SKM-1 treated with dmso at 0.1 percent for 144 hours (cell line): ENCODE measurements at regions not wholly inside any gene's neighbourhood (a gene's known extent, or its start where the extent isn't known, plus 50 kb on each side); places are given as distances from the start of the nearest gene placed in this dataset.

Experiments
- DNase-seq: peaks from one replicate; lab custom pipeline; 2025; ENCODE audit not compliant: unreplicated experiment; lab: John Stamatoyannopoulos, UW

DNA sequence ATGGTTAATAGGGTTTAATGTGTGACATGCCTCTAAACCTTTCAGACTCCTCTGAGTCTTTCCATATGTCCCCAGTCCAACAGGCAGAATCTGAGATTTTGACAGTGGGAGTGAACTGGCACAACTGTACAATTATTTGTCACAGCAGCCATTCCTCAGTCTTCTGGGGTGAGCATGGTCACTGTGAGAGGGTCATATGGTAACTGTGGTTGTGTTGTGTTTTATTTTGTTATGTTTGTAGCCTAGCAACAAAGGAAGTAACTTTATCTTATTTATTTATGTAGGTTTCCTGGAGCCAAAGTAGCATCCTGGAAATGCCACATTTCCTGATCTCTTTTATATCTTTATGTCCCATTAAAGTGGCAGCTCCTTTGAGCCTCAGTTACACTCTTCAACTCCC, 1067.9 kb downstream of the TTLL7 start:
- DNase-seq: no peak

DNA sequence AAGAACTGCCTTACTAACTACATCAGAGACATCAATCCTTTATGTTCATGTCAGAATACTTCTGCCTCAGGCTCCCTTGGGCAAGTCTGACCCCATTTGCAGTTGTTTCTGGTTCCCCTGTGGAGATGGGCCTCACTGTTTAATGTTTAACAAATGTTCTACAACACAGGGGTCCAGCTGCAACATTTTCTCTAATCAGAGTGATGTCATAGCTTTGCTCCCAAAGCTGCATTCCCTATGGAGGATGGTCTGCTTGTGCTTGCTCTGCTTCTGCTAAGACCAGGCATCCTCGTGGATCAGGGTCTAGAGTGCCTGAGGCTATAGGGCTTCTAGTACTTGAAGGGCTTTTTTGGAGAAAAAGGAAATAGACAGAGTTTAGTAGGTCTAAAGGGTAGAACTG, 1071.2 kb downstream of the TTLL7 start:
- no peak for DNase-seq

DNA sequence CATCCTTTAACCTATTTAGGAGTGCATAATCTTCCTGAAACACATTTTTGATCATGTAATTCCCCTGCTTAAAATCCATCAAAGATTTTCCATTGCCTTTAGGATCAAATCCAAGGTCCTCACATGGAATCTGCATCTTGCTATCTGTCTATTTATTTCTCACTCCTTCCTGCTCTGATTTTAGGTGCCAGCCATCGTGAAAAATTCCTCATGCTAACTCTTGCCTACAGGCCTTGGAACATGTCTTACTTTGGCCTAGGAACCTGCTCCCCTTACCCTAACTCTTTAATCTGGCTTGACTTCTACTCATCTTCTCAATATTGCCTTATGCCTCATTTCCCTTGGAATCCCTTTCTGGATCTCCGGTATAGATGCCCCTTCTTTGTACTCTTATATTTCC, 1074.3 kb downstream of the TTLL7 start:
- no peak for DNase-seq

DNA sequence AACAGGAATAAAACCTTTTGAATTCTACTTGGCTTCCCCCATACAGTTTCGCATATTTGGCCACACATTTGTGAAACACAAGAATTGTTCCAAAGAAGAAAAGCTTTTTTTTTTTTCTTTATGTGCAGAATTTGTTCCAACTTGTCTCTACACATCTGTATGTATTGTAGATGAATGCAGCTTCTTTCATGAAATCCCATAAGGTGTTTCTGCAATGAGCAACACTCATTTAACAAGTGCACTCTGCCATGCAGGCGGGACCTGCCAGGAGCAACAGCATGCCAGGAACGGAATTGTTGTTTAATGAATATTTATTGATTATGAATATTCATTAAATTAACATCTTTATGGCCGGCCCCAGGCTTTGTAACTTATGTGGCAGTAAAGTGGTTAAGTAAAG, 1075.0 kb downstream of the TTLL7 start:
- DNase-seq: no peak

- no peak for DNase-seq
These were observed 1077.2 kb downstream of the TTLL7 start for GRCh38 chr1:82921759-82922158.

- no peak for DNase-seq
These were observed 1078.3 kb downstream of the TTLL7 start for GRCh38 chr1:82920418-82921248.

DNA sequence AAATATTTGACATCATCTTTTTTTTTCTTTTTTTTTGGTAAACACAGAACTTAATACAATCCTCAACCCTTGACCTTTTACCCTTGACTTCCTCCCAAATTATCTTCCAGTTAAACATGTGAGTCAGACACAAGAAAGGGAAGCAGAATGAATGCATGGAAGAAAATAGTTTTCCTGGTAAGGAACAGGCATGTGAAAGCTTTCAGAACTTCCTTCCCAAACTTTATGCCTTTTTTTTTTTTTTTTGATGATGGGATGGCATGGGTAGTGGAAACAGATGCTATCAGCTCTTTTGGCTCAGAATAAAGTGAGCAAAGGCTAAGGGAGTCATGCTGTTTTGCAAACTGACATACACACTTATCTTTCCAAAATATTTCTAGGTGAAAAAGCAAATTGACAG, 1079.1 kb downstream of the TTLL7 start:
- no peak for DNase-seq

DNA sequence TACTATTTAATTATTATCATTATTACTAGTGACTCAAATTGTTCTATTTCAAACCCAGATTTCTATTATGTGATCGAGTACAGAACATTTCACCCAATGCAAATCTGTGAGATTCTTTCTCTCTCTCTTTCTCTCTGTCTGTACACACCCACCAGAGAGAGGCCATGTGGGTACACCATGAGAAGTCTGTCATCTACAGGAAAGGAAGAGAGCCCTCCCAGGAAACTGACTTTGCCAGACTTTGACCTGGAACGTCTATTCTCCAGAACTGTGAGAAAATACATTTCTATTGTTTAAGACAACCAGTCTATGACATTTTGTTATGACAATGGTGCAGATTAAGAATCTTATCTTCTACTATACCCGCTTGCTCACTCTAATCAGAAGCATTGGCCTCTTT, 1091.6 kb downstream of the TTLL7 start:
- DNase-seq: no peak

GRCh38 chr1:82903626-82904025, 1095.3 kb downstream of the TTLL7 start:
- DNase-seq: no peak

GRCh38 chr1:82901561-82901960, 1097.4 kb downstream of the TTLL7 start:
- DNase-seq: no peak

GRCh38 chr1:82901118-82901517, 1097.8 kb downstream of the TTLL7 start:
- DNase-seq: no peak

GRCh38 chr1:82899017-82899416, 1098.3 kb downstream of the ADGRL2 start:
- no peak for DNase-seq

- DNase-seq: no peak
These were observed 1096.8 kb downstream of the ADGRL2 start for GRCh38 chr1:82897549-82897948.

DNA sequence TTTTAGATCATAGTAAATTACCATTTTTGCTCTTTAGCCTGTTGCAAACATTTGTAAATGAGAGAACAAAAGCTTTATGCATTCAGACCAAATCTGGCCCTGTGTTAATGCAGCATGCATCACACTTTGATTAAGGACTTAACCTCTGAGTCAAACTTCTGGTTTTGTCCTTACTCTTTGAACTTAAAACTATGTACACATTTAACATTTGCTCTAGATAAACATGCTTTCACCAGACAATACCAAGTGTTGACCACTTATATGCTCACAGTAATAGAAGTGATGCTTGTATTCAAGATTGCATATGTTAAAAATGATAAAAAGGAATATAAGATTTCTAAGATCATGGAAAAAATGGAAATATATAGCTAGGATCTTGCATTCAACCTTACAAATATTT, 1095.3 kb downstream of the ADGRL2 start:
- DNase-seq: no peak

GRCh38 chr1:82894635-82895034, 1093.9 kb downstream of the ADGRL2 start:
- no peak for DNase-seq

GRCh38 chr1:82893712-82894470, 1093.2 kb downstream of the ADGRL2 start:
- DNase-seq: no peak

DNA sequence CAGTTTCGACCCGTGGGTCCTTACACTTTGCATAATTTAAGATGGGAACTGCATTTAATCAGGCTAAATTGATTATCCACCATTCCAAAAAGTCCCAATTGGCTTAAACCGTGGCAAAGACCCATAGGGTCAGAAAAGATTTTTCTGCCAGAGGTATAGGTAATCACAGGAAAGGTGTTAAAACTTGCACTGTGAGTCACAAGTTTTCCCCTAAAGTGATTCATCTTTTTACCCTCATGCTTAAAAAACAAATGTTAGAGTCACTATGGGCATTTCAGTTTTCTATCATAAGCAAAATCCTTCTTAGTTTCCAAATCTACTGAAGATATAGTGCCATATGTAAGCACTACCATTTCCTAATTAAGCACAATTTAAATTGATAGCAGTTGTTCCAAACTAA, 1079.8 kb downstream of the ADGRL2 start:
- no peak for DNase-seq

- DNase-seq: no peak
These were observed 1079.1 kb downstream of the ADGRL2 start for GRCh38 chr1:82879701-82880305.

- no peak for DNase-seq
These were observed 1074.4 kb downstream of the ADGRL2 start for GRCh38 chr1:82875170-82875569.

- DNase-seq: no peak
These were observed 1073.3 kb downstream of the ADGRL2 start for GRCh38 chr1:82874041-82874440.

- no peak for DNase-seq
These were observed 1069.6 kb downstream of the ADGRL2 start for GRCh38 chr1:82870332-82870731.

- DNase-seq: no peak
These were observed 1067.0 kb downstream of the ADGRL2 start for GRCh38 chr1:82867781-82868180.
